Parathyroid adenoma (tissue), 2 donors: ENCODE measurements at regions not wholly inside any gene's neighbourhood (a gene's known extent, or its start where the extent isn't known, plus 50 kb on each side); places are given as distances from the start of the nearest gene placed in this dataset.
A peak's percentile ranks its signal among the peaks of the same experiment; 100 is the strongest.

ENCODE experiments used
- H2AFZ ChIP-seq: fragments of 300-600 bp; sonication (generic); one replicate; pipeline ENCODE4 v1.7.0; 2017; ENCODE audit warnings: antibody characterized with exemption, mild to moderate bottlenecking
- H3K27ac ChIP-seq: fragments of 300-600 bp; sonication (generic); one replicate; pipeline ENCODE4 v1.7.0; 2017
- H3K27me3 ChIP-seq: fragments of 300-600 bp; sonication (generic); one replicate; pipeline ENCODE4 v1.7.0; 2017; ENCODE audit warnings: low read length; ENCODE audit not compliant: control insufficient read depth, insufficient read depth
- H3K36me3 ChIP-seq: fragments of 300-600 bp; sonication (generic); one replicate; pipeline ENCODE4 v1.7.0; 2017; ENCODE audit warnings: low read length; ENCODE audit not compliant: control insufficient read depth, insufficient read depth
- H3K4me1 ChIP-seq: fragments of 300-600 bp; sonication (generic); one replicate; pipeline ENCODE4 v1.7.0; 2017; ENCODE audit warnings: control low read depth
- H3K4me2 ChIP-seq: fragments of 300-600 bp; sonication (generic); one replicate; pipeline ENCODE4 v1.7.0; 2017; ENCODE audit warnings: low read length
- H3K4me3 ChIP-seq: fragments of 300-600 bp; sonication (generic); one replicate; pipeline ENCODE4 v1.7.0; 2017; ENCODE audit warnings: low read depth, low read length
- H3K79me2 ChIP-seq: fragments of 300-600 bp; sonication (generic); one replicate; pipeline ENCODE4 v1.7.0; 2017; ENCODE audit warnings: control low read depth
- H3K9ac ChIP-seq: fragments of 300-600 bp; sonication (generic); one replicate; pipeline ENCODE4 v1.7.0; 2017; ENCODE audit warnings: mild to moderate bottlenecking
- H3K9me3 ChIP-seq: fragments of 300-600 bp; sonication (generic); one replicate; pipeline ENCODE4 v1.7.0; 2017; ENCODE audit warnings: low read length; ENCODE audit not compliant: control insufficient read depth
- TF ChIP-seq, protein P1 (sequence below): fragments of 300-600 bp; sonication (generic); IDR thresholded peaks from one replicate; pipeline ENCODE4 v1.7.0; 2017; ENCODE audit warnings: antibody characterized with exemption, mild to moderate bottlenecking
- donor health status: primary hyperparathyroidism.

- H3K9me3 ChIP-seq = no peaks in the 10 kb centered on the region
- no peak overlapping the region for H3K27ac ChIP-seq
- H3K4me2 ChIP-seq = no peak overlapping the region
- peaks cover 2% of the 10 kb centered on the region for H3K4me1 ChIP-seq
- no peak overlapping the region for H3K4me3 ChIP-seq
- H3K27me3 ChIP-seq = no peaks in the 10 kb centered on the region
- no peaks in the 10 kb centered on the region for H3K36me3 ChIP-seq
- H3K79me2 ChIP-seq = no peaks in the 10 kb centered on the region
- no peak overlapping the region for H3K9ac ChIP-seq
- H2AFZ ChIP-seq = peak overlapping the region; percentile 62
- TF ChIP-seq, protein P1, sequence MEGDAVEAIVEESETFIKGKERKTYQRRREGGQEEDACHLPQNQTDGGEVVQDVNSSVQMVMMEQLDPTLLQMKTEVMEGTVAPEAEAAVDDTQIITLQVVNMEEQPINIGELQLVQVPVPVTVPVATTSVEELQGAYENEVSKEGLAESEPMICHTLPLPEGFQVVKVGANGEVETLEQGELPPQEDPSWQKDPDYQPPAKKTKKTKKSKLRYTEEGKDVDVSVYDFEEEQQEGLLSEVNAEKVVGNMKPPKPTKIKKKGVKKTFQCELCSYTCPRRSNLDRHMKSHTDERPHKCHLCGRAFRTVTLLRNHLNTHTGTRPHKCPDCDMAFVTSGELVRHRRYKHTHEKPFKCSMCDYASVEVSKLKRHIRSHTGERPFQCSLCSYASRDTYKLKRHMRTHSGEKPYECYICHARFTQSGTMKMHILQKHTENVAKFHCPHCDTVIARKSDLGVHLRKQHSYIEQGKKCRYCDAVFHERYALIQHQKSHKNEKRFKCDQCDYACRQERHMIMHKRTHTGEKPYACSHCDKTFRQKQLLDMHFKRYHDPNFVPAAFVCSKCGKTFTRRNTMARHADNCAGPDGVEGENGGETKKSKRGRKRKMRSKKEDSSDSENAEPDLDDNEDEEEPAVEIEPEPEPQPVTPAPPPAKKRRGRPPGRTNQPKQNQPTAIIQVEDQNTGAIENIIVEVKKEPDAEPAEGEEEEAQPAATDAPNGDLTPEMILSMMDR = peak; percentile 48
Observed at GRCh38 chrX:45515262-45516215, 314.9 kb upstream of the DIPK2B start.

GRCh38 chrX:45513042-45513441 is 312.4 kb upstream of the DIPK2B start:
- Histone ChIP-seq H2AFZ (no peak overlapping the region), H3K27ac (no peak overlapping the region), H3K79me2 (no peaks in the 10 kb centered on the region), H3K9ac (no peak overlapping the region), H3K36me3 (no peaks in the 10 kb centered on the region), H3K9me3 (no peaks in the 10 kb centered on the region), H3K4me2 (no peak overlapping the region), H3K4me1 (peaks cover 2% of the 10 kb centered on the region), H3K27me3 (no peaks in the 10 kb centered on the region), H3K4me3 (no peak overlapping the region)
- TF ChIP-seq, protein P1 = no peak

GRCh38 chrX:45508454-45508853 is 307.8 kb upstream of the DIPK2B start:
- Histone ChIP-seq H3K27ac (no peak overlapping the region), H3K4me1 (peaks cover 4% of the 10 kb centered on the region), H3K9ac (no peak overlapping the region), H3K4me2 (no peak overlapping the region), H3K9me3 (no peaks in the 10 kb centered on the region), H3K27me3 (no peaks in the 10 kb centered on the region), H3K79me2 (no peaks in the 10 kb centered on the region), H3K36me3 (no peaks in the 10 kb centered on the region), H2AFZ (peak overlapping the region; percentile 17), H3K4me3 (no peak overlapping the region)
- TF ChIP-seq, protein P1 = no peak

DNA sequence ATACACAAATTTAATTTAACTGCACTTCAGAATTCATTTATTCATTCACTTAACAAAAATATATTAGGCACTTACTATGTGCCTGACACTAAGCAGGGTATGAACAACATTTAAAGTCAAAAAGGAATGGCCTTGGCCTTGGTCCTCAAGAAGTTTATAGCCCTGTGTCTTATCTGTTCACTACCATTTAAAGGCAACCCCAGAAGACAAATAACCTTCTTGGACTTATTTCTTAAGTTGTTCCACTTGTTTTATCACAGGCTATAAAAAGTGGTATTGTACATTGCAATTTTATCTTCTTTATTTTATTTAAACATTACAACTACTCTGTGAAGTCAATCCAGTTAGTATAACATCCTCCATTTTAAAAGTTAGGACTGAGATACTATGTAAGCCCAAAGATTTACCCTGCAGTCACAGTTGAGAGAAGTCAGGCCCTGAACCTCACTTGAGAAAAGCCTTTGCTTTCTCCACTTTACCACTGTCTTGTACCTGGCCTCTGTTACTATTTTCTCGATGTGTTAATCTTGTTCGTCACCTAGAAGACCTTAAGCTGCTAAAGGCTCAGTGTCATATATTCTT is 305.6 kb upstream of the DIPK2B start:
- no peaks in the 10 kb centered on the region for H3K27me3 ChIP-seq
- no peak overlapping the region for H3K9ac ChIP-seq
- peak overlapping the region; percentile 82 for H3K27ac ChIP-seq
- no peak overlapping the region for H3K4me2 ChIP-seq
- TF ChIP-seq, protein P1 = no peak
- no peaks in the 10 kb centered on the region for H3K79me2 ChIP-seq
- H3K36me3 ChIP-seq = no peaks in the 10 kb centered on the region
- peak overlapping the region; percentile 60 for H2AFZ ChIP-seq
- no peaks in the 10 kb centered on the region for H3K9me3 ChIP-seq
- peak overlapping the region; percentile 1 for H3K4me3 ChIP-seq
- H3K4me1 ChIP-seq = peaks cover 4% of the 10 kb centered on the region
